ENCODE measurements at regions not wholly inside any gene's neighbourhood (a gene's known extent, or its start where the extent isn't known, plus 50 kb on each side); places are given as distances from the start of the nearest gene placed in this dataset.
"Not testable (repeated sequence)": the region's sequence is repeated elsewhere in the genome, so short reads cannot be mapped to it uniquely, and the experiment has no call there.

GRCh38 chr2:39487398-39488250 is 50.5 kb upstream of the MAP4K3 start:
- DNase-seq (ENCODE audit: low read depth, low spot score) = no peak

- DNase-seq (ENCODE audit: low read depth, low spot score) = no peak
Measured at GRCh38 chr2:39488450-39488849, 51.4 kb upstream of the MAP4K3 start.

- no peak for DNase-seq (ENCODE audit: low read depth, low spot score)
Measured at GRCh38 chr2:39490586-39490985, 53.5 kb upstream of the MAP4K3 start.

- no peak for DNase-seq (ENCODE audit: low read depth, low spot score)
Measured at GRCh38 chr2:39491653-39492052, 54.6 kb upstream of the MAP4K3 start.

- DNase-seq (ENCODE audit: low read depth, low spot score) = no peak
Measured at GRCh38 chr2:39492095-39492590, 55.1 kb upstream of the MAP4K3 start.

GRCh38 chr2:39492716-39493115 is 55.6 kb upstream of the MAP4K3 start:
- no peak for DNase-seq (ENCODE audit: low read depth, low spot score)

- no peak for DNase-seq (ENCODE audit: low read depth, low spot score)
Measured at GRCh38 chr2:39494784-39495251, 57.7 kb upstream of the MAP4K3 start.

- no peak for DNase-seq (ENCODE audit: low read depth, low spot score)
Measured at GRCh38 chr2:39497082-39497801, 60.2 kb upstream of the MAP4K3 start.

GRCh38 chr2:39498176-39498575 is 61.1 kb upstream of the MAP4K3 start:
- DNase-seq (ENCODE audit: low read depth, low spot score) = not testable (repeated sequence)

- DNase-seq (ENCODE audit: low read depth, low spot score) = no peak
Measured at GRCh38 chr2:39498786-39499185, 61.7 kb upstream of the MAP4K3 start.

- no peak for DNase-seq (ENCODE audit: low read depth, low spot score)
Measured at GRCh38 chr2:39499336-39499735, 62.3 kb upstream of the MAP4K3 start.

- DNase-seq (ENCODE audit: low read depth, low spot score) = no peak
Measured at GRCh38 chr2:39501412-39501811, 64.3 kb upstream of the MAP4K3 start.

- DNase-seq (ENCODE audit: low read depth, low spot score) = no peak
Measured at GRCh38 chr2:39503277-39503676, 66.2 kb upstream of the MAP4K3 start.

- DNase-seq (ENCODE audit: low read depth, low spot score) = no peak
Measured at GRCh38 chr2:39504790-39505335, 67.8 kb upstream of the MAP4K3 start.

GRCh38 chr2:39506215-39506614 is 69.1 kb upstream of the MAP4K3 start:
- no peak for DNase-seq (ENCODE audit: low read depth, low spot score)

GRCh38 chr2:39508198-39508597 is 71.1 kb upstream of the MAP4K3 start:
- DNase-seq (ENCODE audit: low read depth, low spot score) = no peak

- no peak for DNase-seq (ENCODE audit: low read depth, low spot score)
Measured at GRCh38 chr2:39510140-39510539, 73.1 kb upstream of the MAP4K3 start.

GRCh38 chr2:39511219-39511604 is 74.1 kb upstream of the MAP4K3 start:
- no peak for DNase-seq (ENCODE audit: low read depth, low spot score)

- no peak for DNase-seq (ENCODE audit: low read depth, low spot score)
Measured at GRCh38 chr2:39511605-39512433, 74.7 kb upstream of the MAP4K3 start.

GRCh38 chr2:39512434-39512935 is 75.4 kb upstream of the MAP4K3 start:
- DNase-seq (ENCODE audit: low read depth, low spot score) = no peak

- no peak for DNase-seq (ENCODE audit: low read depth, low spot score)
Measured at GRCh38 chr2:39512941-39513340, 75.9 kb upstream of the MAP4K3 start.

Measured in activated naive CD8-positive, alpha-beta T cell treated with anti-CD3 and anti-CD28 coated beads, Interleukin-2, amount 50 U/mL, for 16 hours (primary cell).